ENCODE measurements at regions not wholly inside any gene's neighbourhood (a gene's known extent, or its start where the extent isn't known, plus 50 kb on each side); places are given as distances from the start of the nearest gene placed in this dataset.

- no peaks in the 10 kb centered on the region for H3K36me3 ChIP-seq (ENCODE audit: insufficient read depth, insufficient read length, low read length)
- TF ChIP-seq YY1 (IDR thresholded peaks at IDR 0.05; ENCODE audit: insufficient read depth, insufficient read length) (no peak), ZNF274 (IDR thresholded peaks at IDR 0.05; ENCODE audit: low read depth, low read length) (no peak), SUZ12 (IDR thresholded peaks at IDR 0.05; ENCODE audit: extremely low read depth, insufficient read depth, insufficient read length) (no peak)
- H3K4me3 ChIP-seq (ENCODE audit: insufficient read length, low read depth), result no peak overlapping the region
- no peak for DNase-seq (ENCODE audit: low read depth, low spot score)
- no peaks in the 10 kb centered on the region for H3K4me1 ChIP-seq (ENCODE audit: insufficient read depth, insufficient read length)
- peaks cover 3% of the 10 kb centered on the region; the same call in 1 of the 2 replicates for H3K9me3 ChIP-seq (ENCODE audit: insufficient read depth, low read length)
- no peak overlapping the region for H3K9ac ChIP-seq (ENCODE audit: insufficient read length, low read depth)
- H3K27me3 ChIP-seq (ENCODE audit: insufficient read depth, insufficient read length), result no peaks in the 10 kb centered on the region
Observed at GRCh38 chr1:55813618-55814017, 598.5 kb upstream of the USP24 start.

- H3K9me3 ChIP-seq (ENCODE audit: insufficient read depth, low read length), result peaks cover 9% of the 10 kb centered on the region; the same call in 1 of the 2 replicates
- TF ChIP-seq SUZ12 (IDR thresholded peaks at IDR 0.05; ENCODE audit: extremely low read depth, insufficient read depth, insufficient read length) (no peak), ZNF274 (IDR thresholded peaks at IDR 0.05; ENCODE audit: low read depth, low read length) (no peak), YY1 (IDR thresholded peaks at IDR 0.05; ENCODE audit: insufficient read depth, insufficient read length) (no peak)
- no peak for DNase-seq (ENCODE audit: low read depth, low spot score)
- H3K27me3 ChIP-seq (ENCODE audit: insufficient read depth, insufficient read length), result no peaks in the 10 kb centered on the region
- no peaks in the 10 kb centered on the region for H3K4me1 ChIP-seq (ENCODE audit: insufficient read depth, insufficient read length)
- no peak overlapping the region for H3K4me3 ChIP-seq (ENCODE audit: insufficient read length, low read depth)
- H3K9ac ChIP-seq (ENCODE audit: insufficient read length, low read depth), result no peak overlapping the region
- H3K36me3 ChIP-seq (ENCODE audit: insufficient read depth, insufficient read length, low read length), result no peaks in the 10 kb centered on the region
Observed at GRCh38 chr1:55812281-55812680, 597.1 kb upstream of the USP24 start.

- Histone ChIP-seq H3K9ac (ENCODE audit: insufficient read length, low read depth) (no peak overlapping the region), H3K27me3 (ENCODE audit: insufficient read depth, insufficient read length) (no peaks in the 10 kb centered on the region), H3K9me3 (ENCODE audit: insufficient read depth, low read length) (peaks cover 9% of the 10 kb centered on the region; the same call in 1 of the 2 replicates), H3K36me3 (ENCODE audit: insufficient read depth, insufficient read length, low read length) (no peaks in the 10 kb centered on the region), H3K4me3 (ENCODE audit: insufficient read length, low read depth) (no peak overlapping the region), H3K4me1 (ENCODE audit: insufficient read depth, insufficient read length) (no peaks in the 10 kb centered on the region)
- no peak for TF ChIP-seq ZNF274 (IDR thresholded peaks at IDR 0.05; ENCODE audit: low read depth, low read length)
- TF ChIP-seq YY1 (IDR thresholded peaks at IDR 0.05; ENCODE audit: insufficient read depth, insufficient read length), result no peak
- no peak for TF ChIP-seq SUZ12 (IDR thresholded peaks at IDR 0.05; ENCODE audit: extremely low read depth, insufficient read depth, insufficient read length)
- DNase-seq (ENCODE audit: low read depth, low spot score), result no peak
Observed at GRCh38 chr1:55808263-55808662, 593.1 kb upstream of the USP24 start.

GRCh38 chr1:55803429-55803828, 588.3 kb upstream of the USP24 start:
- Histone ChIP-seq H3K4me1 (ENCODE audit: insufficient read depth, insufficient read length) (no peaks in the 10 kb centered on the region), H3K9me3 (ENCODE audit: insufficient read depth, low read length) (peaks cover 10% of the 10 kb centered on the region), H3K4me3 (ENCODE audit: insufficient read length, low read depth) (no peak overlapping the region), H3K27me3 (ENCODE audit: insufficient read depth, insufficient read length) (no peaks in the 10 kb centered on the region), H3K36me3 (ENCODE audit: insufficient read depth, insufficient read length, low read length) (no peaks in the 10 kb centered on the region), H3K9ac (ENCODE audit: insufficient read length, low read depth) (no peak overlapping the region)
- TF ChIP-seq YY1 (IDR thresholded peaks at IDR 0.05; ENCODE audit: insufficient read depth, insufficient read length), result no peak
- no peak for TF ChIP-seq ZNF274 (IDR thresholded peaks at IDR 0.05; ENCODE audit: low read depth, low read length)
- TF ChIP-seq SUZ12 (IDR thresholded peaks at IDR 0.05; ENCODE audit: extremely low read depth, insufficient read depth, insufficient read length), result no peak
- no peak for DNase-seq (ENCODE audit: low read depth, low spot score)

GRCh38 chr1:55801481-55801880, 586.3 kb upstream of the USP24 start:
- no peak for TF ChIP-seq SUZ12 (IDR thresholded peaks at IDR 0.05; ENCODE audit: extremely low read depth, insufficient read depth, insufficient read length)
- TF ChIP-seq YY1 (IDR thresholded peaks at IDR 0.05; ENCODE audit: insufficient read depth, insufficient read length), result no peak
- no peak for TF ChIP-seq ZNF274 (IDR thresholded peaks at IDR 0.05; ENCODE audit: low read depth, low read length)
- DNase-seq (ENCODE audit: low read depth, low spot score), result no peak
- Histone ChIP-seq H3K4me3 (ENCODE audit: insufficient read length, low read depth) (no peak overlapping the region), H3K36me3 (ENCODE audit: insufficient read depth, insufficient read length, low read length) (no peaks in the 10 kb centered on the region), H3K4me1 (ENCODE audit: insufficient read depth, insufficient read length) (no peaks in the 10 kb centered on the region), H3K9ac (ENCODE audit: insufficient read length, low read depth) (no peak overlapping the region), H3K27me3 (ENCODE audit: insufficient read depth, insufficient read length) (no peaks in the 10 kb centered on the region), H3K9me3 (ENCODE audit: insufficient read depth, low read length) (peaks cover 5% of the 10 kb centered on the region; the same call in 1 of the 2 replicates)

GRCh38 chr1:55800503-55800902, 585.3 kb upstream of the USP24 start:
- no peak for DNase-seq (ENCODE audit: low read depth, low spot score)
- Histone ChIP-seq H3K9ac (ENCODE audit: insufficient read length, low read depth) (no peak overlapping the region), H3K4me1 (ENCODE audit: insufficient read depth, insufficient read length) (no peaks in the 10 kb centered on the region), H3K4me3 (ENCODE audit: insufficient read length, low read depth) (no peak overlapping the region), H3K9me3 (ENCODE audit: insufficient read depth, low read length) (peaks cover 5% of the 10 kb centered on the region; the same call in 1 of the 2 replicates), H3K27me3 (ENCODE audit: insufficient read depth, insufficient read length) (no peaks in the 10 kb centered on the region), H3K36me3 (ENCODE audit: insufficient read depth, insufficient read length, low read length) (no peaks in the 10 kb centered on the region)
- TF ChIP-seq ZNF274 (IDR thresholded peaks at IDR 0.05; ENCODE audit: low read depth, low read length) (no peak), SUZ12 (IDR thresholded peaks at IDR 0.05; ENCODE audit: extremely low read depth, insufficient read depth, insufficient read length) (no peak), YY1 (IDR thresholded peaks at IDR 0.05; ENCODE audit: insufficient read depth, insufficient read length) (no peak)

GRCh38 chr1:55793856-55794255, 578.7 kb upstream of the USP24 start:
- no peaks in the 10 kb centered on the region for H3K36me3 ChIP-seq (ENCODE audit: insufficient read depth, insufficient read length, low read length)
- no peaks in the 10 kb centered on the region for H3K4me1 ChIP-seq (ENCODE audit: insufficient read depth, insufficient read length)
- DNase-seq (ENCODE audit: low read depth, low spot score), result no peak
- H3K9ac ChIP-seq (ENCODE audit: insufficient read length, low read depth), result no peak overlapping the region
- H3K4me3 ChIP-seq (ENCODE audit: insufficient read length, low read depth), result no peak overlapping the region
- no peak for TF ChIP-seq ZNF274 (IDR thresholded peaks at IDR 0.05; ENCODE audit: low read depth, low read length)
- TF ChIP-seq SUZ12 (IDR thresholded peaks at IDR 0.05; ENCODE audit: extremely low read depth, insufficient read depth, insufficient read length), result no peak
- no peak for TF ChIP-seq YY1 (IDR thresholded peaks at IDR 0.05; ENCODE audit: insufficient read depth, insufficient read length)
- peaks cover 24% of the 10 kb centered on the region; the same call in 1 of the 2 replicates for H3K9me3 ChIP-seq (ENCODE audit: insufficient read depth, low read length)
- H3K27me3 ChIP-seq (ENCODE audit: insufficient read depth, insufficient read length), result no peaks in the 10 kb centered on the region

Data from NT2/D1 (cell line).